GM18868 (cell line): ENCODE measurements at regions not wholly inside any gene's neighbourhood (a gene's known extent, or its start where the extent isn't known, plus 50 kb on each side); places are given as distances from the start of the nearest gene placed in this dataset.
"Not testable (repeated sequence)": the region's sequence is repeated elsewhere in the genome, so short reads cannot be mapped to it uniquely, and the experiment has no call there.

Experiments used
- ATAC-seq: cut with Tn5 transposase; IDR thresholded peaks from one replicate; pipeline ENCODE4 v1.9.1; 2021; ENCODE audit warnings: mild to moderate bottlenecking, moderate library complexity; ENCODE audit not compliant: unreplicated experiment

GRCh38 chr4:3865986-3866812 lies 100.0 kb downstream of the ADRA2C start:
- no peak for ATAC-seq

- ATAC-seq: no peak
These were observed 100.6 kb downstream of the ADRA2C start for GRCh38 chr4:3866813-3867129.

- no peak for ATAC-seq
These were observed 101.4 kb downstream of the ADRA2C start for GRCh38 chr4:3867403-3868100.

- no peak for ATAC-seq
These were observed 102.3 kb downstream of the ADRA2C start for GRCh38 chr4:3868211-3869173.

- no peak for ATAC-seq
These were observed 103.0 kb downstream of the ADRA2C start for GRCh38 chr4:3869174-3869572.

GRCh38 chr4:3869661-3870566 lies 103.7 kb downstream of the ADRA2C start:
- no peak for ATAC-seq

- no peak for ATAC-seq
These were observed 104.4 kb downstream of the ADRA2C start for GRCh38 chr4:3870567-3870962.

- ATAC-seq: no peak
These were observed 105.1 kb downstream of the ADRA2C start for GRCh38 chr4:3871181-3871852.

GRCh38 chr4:3871881-3872833 lies 106.0 kb downstream of the ADRA2C start:
- no peak for ATAC-seq

GRCh38 chr4:3872834-3873313 lies 106.7 kb downstream of the ADRA2C start:
- ATAC-seq: no peak

- ATAC-seq: no peak
These were observed 107.3 kb downstream of the ADRA2C start for GRCh38 chr4:3873408-3874027.

- ATAC-seq: no peak
These were observed 107.8 kb downstream of the ADRA2C start for GRCh38 chr4:3874028-3874415.

GRCh38 chr4:3874525-3875110 lies 108.4 kb downstream of the ADRA2C start:
- no peak for ATAC-seq

GRCh38 chr4:3875466-3875865 lies 109.3 kb downstream of the ADRA2C start:
- no peak for ATAC-seq

GRCh38 chr4:3876057-3876845 lies 110.1 kb downstream of the ADRA2C start:
- ATAC-seq: not testable (repeated sequence)

GRCh38 chr4:3877236-3877635 lies 111.1 kb downstream of the ADRA2C start:
- ATAC-seq: no peak

- ATAC-seq: no peak
These were observed 111.7 kb downstream of the ADRA2C start for GRCh38 chr4:3877868-3878267.
